DND-41 (cell line): ENCODE measurements at regions not wholly inside any gene's neighbourhood (a gene's known extent, or its start where the extent isn't known, plus 50 kb on each side); places are given as distances from the start of the nearest gene placed in this dataset.

Experiments used
- ATAC-seq: fragments of 200-7000 bp; cut with Tn5 transposase; 3 replicates; pipeline ENCODE4 v1.9.1; 2021; ENCODE audit warnings: low read depth; ENCODE audit not compliant: insufficient read depth
- DNase-seq: peaks from one replicate; pipeline ENCODE4 v3.0.0-alpha.2; 2020
- H2AFZ ChIP-seq: 2 replicates; pipeline ENCODE4 v1.6.0; 2012; ENCODE audit warnings: low read depth, low read length
- H3K27ac ChIP-seq: 2 replicates; pipeline ENCODE4 v1.5.1; 2012; ENCODE audit warnings: low read length, inconsistent platforms
- H3K27me3 ChIP-seq: fragments of 200-600 bp; sonication (generic); 2 replicates; pipeline ENCODE4 v1.6.0; 2012; ENCODE audit warnings: low read length, mild to moderate bottlenecking, inconsistent platforms; ENCODE audit not compliant: insufficient read depth, poor library complexity
- H3K36me3 ChIP-seq: 2 replicates; pipeline ENCODE4 v1.5.1; 2012; ENCODE audit warnings: low read length, inconsistent platforms; ENCODE audit not compliant: insufficient read depth
- H3K4me1 ChIP-seq: 2 replicates; pipeline ENCODE4 v1.5.1; 2012; ENCODE audit warnings: mild to moderate bottlenecking, low read length; ENCODE audit not compliant: insufficient read depth
- H3K4me2 ChIP-seq: 2 replicates; pipeline ENCODE4 v1.6.0; 2012; ENCODE audit warnings: mild to moderate bottlenecking, moderate library complexity, low read length, inconsistent platforms; ENCODE audit not compliant: insufficient read depth
- H3K4me3 ChIP-seq, 2 experiments: fragments of 200-600 bp in 1 of 2; shearing (Covaris generic) in 1 of 2; 2 replicates each; pipeline ENCODE4 v1.5.1; 2012 to 2016; ENCODE audit warnings: inconsistent platforms in 2 of 2, low read length in 2 of 2, mild to moderate bottlenecking in 2 of 2, low read depth in 1 of 2, moderate library complexity in 1 of 2
- H3K79me2 ChIP-seq: 2 replicates; pipeline ENCODE4 v1.6.0; 2012; ENCODE audit warnings: low read length, inconsistent platforms; ENCODE audit not compliant: insufficient read depth
- H3K9ac ChIP-seq: 2 replicates; pipeline ENCODE4 v1.6.0; 2012; ENCODE audit warnings: low read depth, mild to moderate bottlenecking, inconsistent platforms, low read length, moderate library complexity
- H3K9me3 ChIP-seq: 2 replicates; pipeline ENCODE4 v1.5.1; 2012; ENCODE audit warnings: low read length, moderate library complexity, mild to moderate bottlenecking, inconsistent platforms; ENCODE audit not compliant: insufficient read depth, severe bottlenecking
- H4K20me1 ChIP-seq: 2 replicates; pipeline ENCODE4 v1.6.0; 2012; ENCODE audit warnings: low read length; ENCODE audit not compliant: insufficient read depth
- EZH2 ChIP-seq: IDR thresholded peaks from 3 replicates; pipeline ENCODE4 v1.6.1; 2012; ENCODE audit warnings: borderline replicate concordance, low read depth, mild to moderate bottlenecking, moderate library complexity, low read length, inconsistent platforms; ENCODE audit not compliant: severe bottlenecking
- TF ChIP-seq, protein P1 (sequence below): IDR thresholded peaks from 2 replicates; pipeline ENCODE4 v1.5.1; 2012; ENCODE audit warnings: borderline replicate concordance, low read length, moderate library complexity, mild to moderate bottlenecking; ENCODE audit not compliant: poor library complexity, severe bottlenecking; ENCODE audit errors: extremely low read depth

DNA sequence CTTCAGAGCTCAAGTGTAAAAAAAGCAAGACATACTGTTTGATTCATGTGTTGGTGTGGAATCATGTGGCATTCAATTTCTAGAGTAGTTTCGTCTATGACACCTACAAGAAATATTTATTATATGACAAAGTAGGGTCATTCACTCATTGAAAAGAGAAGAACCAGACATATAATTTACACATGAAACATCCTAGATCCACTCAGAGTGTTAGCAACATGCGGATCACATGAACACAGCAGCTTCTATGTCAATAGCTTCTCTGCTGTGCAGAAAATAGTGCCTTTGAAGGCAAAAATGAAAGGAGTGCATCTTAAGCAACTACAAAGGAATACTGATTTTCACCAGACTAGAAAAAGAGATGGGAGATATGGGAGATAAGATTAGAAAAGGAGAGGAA lies 569.8 kb downstream of the RPS29 start:
- no peaks in the 10 kb centered on the region for H3K4me1 ChIP-seq
- ATAC-seq = no peak
- peaks cover 9% of the 10 kb centered on the region for H3K27me3 ChIP-seq
- no peak overlapping the region for H3K9ac ChIP-seq
- no peak overlapping the region for H2AFZ ChIP-seq
- no peak overlapping the region for H3K4me2 ChIP-seq
- H4K20me1 ChIP-seq = no peaks in the 10 kb centered on the region
- no peak for DNase-seq
- H3K36me3 ChIP-seq = no peaks in the 10 kb centered on the region
- H3K4me3 ChIP-seq = no peak overlapping the region
- no peaks in the 10 kb centered on the region for H3K79me2 ChIP-seq
- TF ChIP-seq, protein P1, sequence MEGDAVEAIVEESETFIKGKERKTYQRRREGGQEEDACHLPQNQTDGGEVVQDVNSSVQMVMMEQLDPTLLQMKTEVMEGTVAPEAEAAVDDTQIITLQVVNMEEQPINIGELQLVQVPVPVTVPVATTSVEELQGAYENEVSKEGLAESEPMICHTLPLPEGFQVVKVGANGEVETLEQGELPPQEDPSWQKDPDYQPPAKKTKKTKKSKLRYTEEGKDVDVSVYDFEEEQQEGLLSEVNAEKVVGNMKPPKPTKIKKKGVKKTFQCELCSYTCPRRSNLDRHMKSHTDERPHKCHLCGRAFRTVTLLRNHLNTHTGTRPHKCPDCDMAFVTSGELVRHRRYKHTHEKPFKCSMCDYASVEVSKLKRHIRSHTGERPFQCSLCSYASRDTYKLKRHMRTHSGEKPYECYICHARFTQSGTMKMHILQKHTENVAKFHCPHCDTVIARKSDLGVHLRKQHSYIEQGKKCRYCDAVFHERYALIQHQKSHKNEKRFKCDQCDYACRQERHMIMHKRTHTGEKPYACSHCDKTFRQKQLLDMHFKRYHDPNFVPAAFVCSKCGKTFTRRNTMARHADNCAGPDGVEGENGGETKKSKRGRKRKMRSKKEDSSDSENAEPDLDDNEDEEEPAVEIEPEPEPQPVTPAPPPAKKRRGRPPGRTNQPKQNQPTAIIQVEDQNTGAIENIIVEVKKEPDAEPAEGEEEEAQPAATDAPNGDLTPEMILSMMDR = no peak
- TF ChIP-seq EZH2 = no peak
- H3K27ac ChIP-seq = no peak overlapping the region
- H3K9me3 ChIP-seq = no peaks in the 10 kb centered on the region

DNA sequence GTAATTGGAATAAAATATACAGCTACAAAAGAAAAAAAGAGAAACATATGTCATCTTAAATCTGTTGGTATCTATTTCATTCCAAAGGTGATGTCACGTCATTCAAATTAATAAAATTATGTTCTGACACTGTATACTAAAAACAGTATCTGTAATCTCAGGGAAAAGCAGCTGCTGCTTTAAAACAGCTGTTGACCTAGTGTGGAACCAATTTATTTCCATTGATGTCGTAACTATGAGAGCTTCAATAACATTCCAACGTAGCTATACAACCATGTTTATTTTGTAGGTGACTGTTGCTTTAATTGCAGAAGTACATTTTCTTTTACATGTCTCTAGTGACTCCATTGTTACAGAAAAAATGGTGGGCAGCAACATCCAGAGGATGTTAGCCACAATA lies 571.7 kb downstream of the RPS29 start:
- Histone ChIP-seq H3K4me1 (no peaks in the 10 kb centered on the region), H3K79me2 (no peaks in the 10 kb centered on the region), H3K36me3 (no peaks in the 10 kb centered on the region), H3K27ac (no peak overlapping the region), H4K20me1 (no peaks in the 10 kb centered on the region), H3K4me3 (no peak overlapping the region), H3K9ac (no peak overlapping the region), H3K27me3 (peaks cover 9% of the 10 kb centered on the region), H2AFZ (no peak overlapping the region), H3K4me2 (no peak overlapping the region), H3K9me3 (no peaks in the 10 kb centered on the region)
- no peak for DNase-seq
- ATAC-seq = no peak
- TF ChIP-seq EZH2 = no peak
- TF ChIP-seq, protein P1 = no peak

DNA sequence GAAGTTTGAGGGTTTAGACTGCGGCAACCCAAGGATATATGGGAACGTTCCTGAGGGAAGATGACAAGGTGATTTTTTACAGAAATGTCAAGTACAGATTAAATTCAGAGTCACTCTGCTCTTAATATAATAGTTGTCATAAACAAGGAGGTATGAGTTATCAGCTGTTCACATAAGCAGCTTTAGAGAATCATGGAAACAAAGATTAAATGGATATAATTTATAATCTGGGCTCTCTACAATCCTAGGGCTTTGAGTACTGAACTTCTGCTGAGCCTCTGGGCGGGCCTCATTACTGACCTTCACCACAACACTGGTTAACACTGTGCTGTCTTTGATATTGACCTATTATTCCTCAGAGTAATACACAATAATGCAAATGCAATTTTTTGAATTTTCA lies 577.8 kb downstream of the RPS29 start:
- Histone ChIP-seq H3K4me3 (no peak overlapping the region), H3K36me3 (no peaks in the 10 kb centered on the region), H3K4me2 (no peak overlapping the region), H3K9me3 (no peaks in the 10 kb centered on the region), H3K79me2 (no peaks in the 10 kb centered on the region), H2AFZ (no peak overlapping the region), H3K4me1 (no peaks in the 10 kb centered on the region), H4K20me1 (no peaks in the 10 kb centered on the region), H3K27me3 (peaks cover 9% of the 10 kb centered on the region), H3K9ac (no peak overlapping the region), H3K27ac (no peak overlapping the region)
- no peak for TF ChIP-seq EZH2
- TF ChIP-seq, protein P1 = no peak
- DNase-seq = no peak
- ATAC-seq = no peak

DNA sequence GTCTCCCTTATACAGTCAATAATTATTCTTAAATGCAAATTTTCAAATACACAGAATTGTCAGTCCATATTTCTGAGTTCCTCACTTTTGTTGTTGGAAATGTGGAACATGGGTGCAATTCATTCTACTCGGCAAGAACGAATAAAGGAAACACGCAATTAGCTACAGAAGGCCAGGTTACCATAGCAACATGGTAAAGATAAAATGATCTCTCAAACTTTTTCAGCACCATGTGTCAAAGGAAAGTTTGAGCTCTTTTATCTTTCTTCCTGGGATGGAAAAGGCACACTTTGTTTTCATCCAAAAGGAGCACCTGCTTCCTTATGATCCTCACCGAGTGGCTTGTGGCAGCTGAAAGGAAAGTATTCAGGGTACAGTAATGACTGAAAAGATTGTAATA lies 595.0 kb downstream of the RPS29 start:
- Histone ChIP-seq H3K4me1 (no peaks in the 10 kb centered on the region), H3K4me2 (no peak overlapping the region), H3K36me3 (no peaks in the 10 kb centered on the region), H4K20me1 (no peaks in the 10 kb centered on the region), H2AFZ (no peak overlapping the region), H3K79me2 (no peaks in the 10 kb centered on the region), H3K9ac (no peak overlapping the region), H3K4me3 (no peak overlapping the region), H3K27ac (no peak overlapping the region), H3K9me3 (no peaks in the 10 kb centered on the region), H3K27me3 (no peaks in the 10 kb centered on the region)
- TF ChIP-seq, protein P1 = no peak
- no peak for TF ChIP-seq EZH2
- ATAC-seq = no peak
- DNase-seq = no peak
